Endodermal cell (in vitro differentiated cells): ENCODE measurements at regions not wholly inside any gene's neighbourhood (a gene's known extent, or its start where the extent isn't known, plus 50 kb on each side); places are given as distances from the start of the nearest gene placed in this dataset.

Source experiments
- DNase-seq: peaks from one replicate; pipeline ENCODE4 v3.0.0-alpha.2; 2017
- H3K27ac ChIP-seq: 2 replicates; pipeline ENCODE4 v1.5.1; 2013; ENCODE audit warnings: mild to moderate bottlenecking, low read depth, low read length, moderate library complexity
- H3K27me3 ChIP-seq: 2 replicates; pipeline ENCODE4 v1.6.1; 2013; ENCODE audit warnings: mild to moderate bottlenecking, low read length, moderate library complexity; ENCODE audit not compliant: insufficient read depth, control insufficient read depth, poor library complexity, severe bottlenecking
- H3K36me3 ChIP-seq: 2 replicates; pipeline ENCODE4 v1.7.0; 2013; ENCODE audit warnings: mild to moderate bottlenecking, low read length, moderate library complexity; ENCODE audit not compliant: control insufficient read depth, insufficient read depth
- H3K4me1 ChIP-seq: one replicate; pipeline ENCODE4 v1.7.0; 2013; ENCODE audit warnings: low read length; ENCODE audit not compliant: control insufficient read depth, insufficient read depth
- H3K4me3 ChIP-seq: 2 replicates; pipeline ENCODE4 v1.5.1; 2013; ENCODE audit warnings: mild to moderate bottlenecking, low read length, moderate library complexity
- H3K9ac ChIP-seq: 2 replicates; pipeline ENCODE4 v1.6.1; 2013; ENCODE audit warnings: mild to moderate bottlenecking, low read length, moderate library complexity; ENCODE audit not compliant: poor library complexity, severe bottlenecking; ENCODE audit errors: extremely low read depth
- H3K9me3 ChIP-seq: 2 replicates; pipeline ENCODE4 v1.6.1; 2013; ENCODE audit warnings: mild to moderate bottlenecking, low read length, moderate library complexity; ENCODE audit not compliant: control insufficient read depth
- H3K27ac Mint-ChIP-seq: 2 replicates; pipeline ENCODE4 v1.8.0; 2020; ENCODE audit warnings: mixed read lengths
- H3K27me3 Mint-ChIP-seq: 2 replicates; pipeline ENCODE4 v1.8.0; 2021; ENCODE audit warnings: mild to moderate bottlenecking, mixed read lengths; ENCODE audit not compliant: insufficient read depth
- H3K36me3 Mint-ChIP-seq: 2 replicates; pipeline ENCODE4 v1.8.0; 2020; ENCODE audit warnings: low read depth, mixed read lengths
- H3K4me1 Mint-ChIP-seq: 2 replicates; pipeline ENCODE4 v1.8.0; 2020; ENCODE audit warnings: mixed read lengths
- H3K4me3 Mint-ChIP-seq: 2 replicates; pipeline ENCODE4 v1.8.0; 2020; ENCODE audit warnings: mild to moderate bottlenecking, moderate library complexity, mixed read lengths
- H3K9me3 Mint-ChIP-seq: 2 replicates; pipeline ENCODE4 v1.8.0; 2020; ENCODE audit warnings: mild to moderate bottlenecking, mixed read lengths
- WGBS, 2 experiments: methylation state at CpG; one replicate each; pipeline versions ENCODE4 v1.1.5 to v1.1.7; 2013; ENCODE audit warnings: missing lambda C conversion rate in 2 of 2, mixed read lengths in 1 of 2; ENCODE audit not compliant: insufficient coverage in 1 of 2, insufficient read length in 1 of 2; 5-methylcytosine and 5-hydroxymethylcytosine counted together
- TF ChIP-seq, protein P1 (sequence below): fragments of 200-600 bp; sonication (generic); conservative IDR thresholded peaks from 2 replicates; pipeline ENCODE4 v1.5.0; 2021; ENCODE audit warnings: antibody characterized with exemption, mild to moderate bottlenecking

DNA sequence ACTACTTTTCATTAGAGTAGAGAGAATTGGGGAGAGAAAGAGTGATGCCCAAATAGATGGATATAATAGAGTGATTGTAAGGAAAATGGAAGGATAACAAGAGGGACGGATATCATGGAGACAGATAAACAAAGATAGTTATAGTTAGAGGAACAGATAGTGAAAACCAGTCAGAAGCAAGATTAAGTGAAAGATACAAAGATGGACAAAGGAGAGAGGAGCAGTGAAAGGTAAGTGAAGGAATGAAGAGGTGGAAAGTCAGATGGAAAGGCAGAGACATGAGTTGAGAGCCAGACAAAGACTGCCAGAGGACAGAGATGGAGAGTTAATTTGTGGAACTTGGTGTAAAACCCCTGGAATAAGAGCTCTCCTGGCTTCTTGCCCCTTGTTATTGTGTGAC lies 59.2 kb upstream of the CISTR start:
- no peak for DNase-seq
- Mint-ChIP-seq H3K36me3 (no peaks in the 10 kb centered on the region), H3K27me3 (peaks cover 10% of the 10 kb centered on the region), H3K27ac (no peak overlapping the region), H3K4me3 (no peak overlapping the region), H3K9me3 (no peaks in the 10 kb centered on the region), H3K4me1 (peaks cover 4% of the 10 kb centered on the region)
- 78 to 88% methylated on average over 1 of the region's 1 CpG for WGBS, 2 experiments
- H3K36me3 ChIP-seq = no peaks in the 10 kb centered on the region
- H3K9me3 ChIP-seq = no peaks in the 10 kb centered on the region
- TF ChIP-seq, protein P1, sequence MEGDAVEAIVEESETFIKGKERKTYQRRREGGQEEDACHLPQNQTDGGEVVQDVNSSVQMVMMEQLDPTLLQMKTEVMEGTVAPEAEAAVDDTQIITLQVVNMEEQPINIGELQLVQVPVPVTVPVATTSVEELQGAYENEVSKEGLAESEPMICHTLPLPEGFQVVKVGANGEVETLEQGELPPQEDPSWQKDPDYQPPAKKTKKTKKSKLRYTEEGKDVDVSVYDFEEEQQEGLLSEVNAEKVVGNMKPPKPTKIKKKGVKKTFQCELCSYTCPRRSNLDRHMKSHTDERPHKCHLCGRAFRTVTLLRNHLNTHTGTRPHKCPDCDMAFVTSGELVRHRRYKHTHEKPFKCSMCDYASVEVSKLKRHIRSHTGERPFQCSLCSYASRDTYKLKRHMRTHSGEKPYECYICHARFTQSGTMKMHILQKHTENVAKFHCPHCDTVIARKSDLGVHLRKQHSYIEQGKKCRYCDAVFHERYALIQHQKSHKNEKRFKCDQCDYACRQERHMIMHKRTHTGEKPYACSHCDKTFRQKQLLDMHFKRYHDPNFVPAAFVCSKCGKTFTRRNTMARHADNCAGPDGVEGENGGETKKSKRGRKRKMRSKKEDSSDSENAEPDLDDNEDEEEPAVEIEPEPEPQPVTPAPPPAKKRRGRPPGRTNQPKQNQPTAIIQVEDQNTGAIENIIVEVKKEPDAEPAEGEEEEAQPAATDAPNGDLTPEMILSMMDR = no peak
- peaks cover 76% of the 10 kb centered on the region for H3K27me3 ChIP-seq
- no peak overlapping the region for H3K9ac ChIP-seq
- H3K27ac ChIP-seq = no peak overlapping the region
- no peaks in the 10 kb centered on the region for H3K4me1 ChIP-seq
- H3K4me3 ChIP-seq = no peak overlapping the region

- DNase-seq = no peak
Observed at GRCh38 chr12:53811606-53812005, 59.8 kb upstream of the CISTR start.

GRCh38 chr12:53816360-53817020 lies 64.7 kb upstream of the CISTR start:
- Mint-ChIP-seq H3K9me3 (no peaks in the 10 kb centered on the region), H3K27me3 (peaks cover 53% of the 10 kb centered on the region), H3K36me3 (no peaks in the 10 kb centered on the region), H3K27ac (no peak overlapping the region), H3K4me1 (no peaks in the 10 kb centered on the region), H3K4me3 (no peak overlapping the region)
- H3K4me1 ChIP-seq = no peaks in the 10 kb centered on the region
- no peaks in the 10 kb centered on the region for H3K36me3 ChIP-seq
- no peak overlapping the region for H3K4me3 ChIP-seq
- no peak overlapping the region for H3K27ac ChIP-seq
- TF ChIP-seq, protein P1 = no peak
- DNase-seq = no peak
- peaks cover 76% of the 10 kb centered on the region for H3K27me3 ChIP-seq
- H3K9ac ChIP-seq = no peak overlapping the region
- 44 to 84% methylated on average over 1 to 4 of the region's 4 CpGs for WGBS, 2 experiments
- H3K9me3 ChIP-seq = no peaks in the 10 kb centered on the region

More at GRCh38 chr12:53811606-53812005, 59.8 kb upstream of the CISTR start:
- H3K36me3 Mint-ChIP-seq = no peaks in the 10 kb centered on the region
- no peak overlapping the region for H3K4me3 ChIP-seq
- no peaks in the 10 kb centered on the region for H3K9me3 Mint-ChIP-seq
- no peak overlapping the region for H3K27ac Mint-ChIP-seq
- H3K4me1 ChIP-seq = no peaks in the 10 kb centered on the region
- peaks cover 4% of the 10 kb centered on the region for H3K4me1 Mint-ChIP-seq
- TF ChIP-seq, protein P1 = no peak
- no peak overlapping the region for H3K9ac ChIP-seq
- H3K9me3 ChIP-seq = no peaks in the 10 kb centered on the region
- no peak overlapping the region for H3K27ac ChIP-seq
- WGBS, 2 experiments = 74 to 76% methylated on average over 5 to 8 of the region's 8 CpGs
- no peaks in the 10 kb centered on the region for H3K36me3 ChIP-seq
- H3K4me3 Mint-ChIP-seq = no peak overlapping the region
- peaks cover 76% of the 10 kb centered on the region for H3K27me3 ChIP-seq
- H3K27me3 Mint-ChIP-seq = peaks cover 11% of the 10 kb centered on the region
